OCI-LY7 (cell line): ENCODE measurements at regions not wholly inside any gene's neighbourhood (a gene's known extent, or its start where the extent isn't known, plus 50 kb on each side); places are given as distances from the start of the nearest gene placed in this dataset.

Experiments
- EZH2phosphoT487 ChIP-seq: fragments of 200-600 bp; sonication (generic); IDR thresholded peaks from 2 replicates; pipeline ENCODE4 v1.6.1; 2018; ENCODE audit warnings: low read depth, borderline replicate concordance, mild to moderate bottlenecking, mixed run types, antibody characterized with exemption, low read length, moderate library complexity, mixed read lengths
- TF ChIP-seq, protein P1 (sequence below): fragments of 200-600 bp; sonication (generic); conservative IDR thresholded peaks from 2 replicates; pipeline ENCODE4 v1.5.1; 2014; ENCODE audit warnings: mild to moderate bottlenecking, antibody characterized with exemption, low read length, moderate library complexity, mixed read lengths

DNA sequence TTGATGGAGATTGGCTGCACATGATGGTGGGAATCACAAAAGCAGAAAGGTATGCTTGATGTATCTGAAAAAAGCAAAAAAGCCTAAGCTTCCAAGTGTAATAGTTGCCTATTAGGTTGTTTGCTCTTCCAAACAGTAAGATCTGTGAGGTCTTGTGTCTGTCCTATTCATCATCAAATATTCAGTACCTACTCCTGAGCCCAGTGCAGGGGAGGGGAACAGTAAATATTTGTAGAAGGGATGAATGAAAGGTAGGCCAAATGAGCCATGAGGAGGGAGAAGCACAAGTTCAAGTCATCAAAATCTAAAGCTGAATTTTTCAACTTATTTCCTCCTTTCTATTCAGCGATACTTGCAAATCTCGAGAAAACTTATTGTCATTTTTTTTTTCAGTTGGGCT lies 153.2 kb upstream of the ETAA1 start:
- TF ChIP-seq, protein P1, sequence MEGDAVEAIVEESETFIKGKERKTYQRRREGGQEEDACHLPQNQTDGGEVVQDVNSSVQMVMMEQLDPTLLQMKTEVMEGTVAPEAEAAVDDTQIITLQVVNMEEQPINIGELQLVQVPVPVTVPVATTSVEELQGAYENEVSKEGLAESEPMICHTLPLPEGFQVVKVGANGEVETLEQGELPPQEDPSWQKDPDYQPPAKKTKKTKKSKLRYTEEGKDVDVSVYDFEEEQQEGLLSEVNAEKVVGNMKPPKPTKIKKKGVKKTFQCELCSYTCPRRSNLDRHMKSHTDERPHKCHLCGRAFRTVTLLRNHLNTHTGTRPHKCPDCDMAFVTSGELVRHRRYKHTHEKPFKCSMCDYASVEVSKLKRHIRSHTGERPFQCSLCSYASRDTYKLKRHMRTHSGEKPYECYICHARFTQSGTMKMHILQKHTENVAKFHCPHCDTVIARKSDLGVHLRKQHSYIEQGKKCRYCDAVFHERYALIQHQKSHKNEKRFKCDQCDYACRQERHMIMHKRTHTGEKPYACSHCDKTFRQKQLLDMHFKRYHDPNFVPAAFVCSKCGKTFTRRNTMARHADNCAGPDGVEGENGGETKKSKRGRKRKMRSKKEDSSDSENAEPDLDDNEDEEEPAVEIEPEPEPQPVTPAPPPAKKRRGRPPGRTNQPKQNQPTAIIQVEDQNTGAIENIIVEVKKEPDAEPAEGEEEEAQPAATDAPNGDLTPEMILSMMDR = no peak
- no peak for TF ChIP-seq EZH2phosphoT487
